GM21723 (cell line): ENCODE measurements at regions not wholly inside any gene's neighbourhood (a gene's known extent, or its start where the extent isn't known, plus 50 kb on each side); places are given as distances from the start of the nearest gene placed in this dataset.
"Not testable (repeated sequence)": the region's sequence is repeated elsewhere in the genome, so short reads cannot be mapped to it uniquely, and the experiment has no call there.

Experiments used
- ATAC-seq: cut with Tn5 transposase; IDR thresholded peaks from one replicate; pipeline ENCODE4 v1.9.1; 2021; ENCODE audit warnings: mild to moderate bottlenecking, moderate library complexity; ENCODE audit not compliant: unreplicated experiment

GRCh38 chr5:28926422-28926821 is 1888.0 kb upstream of the CDH9 start:
- no peak for ATAC-seq

- ATAC-seq = no peak
These were observed 1879.2 kb upstream of the CDH9 start for GRCh38 chr5:28917631-28918030.

GRCh38 chr5:28914297-28914696 is 1875.9 kb upstream of the CDH9 start:
- ATAC-seq = no peak

GRCh38 chr5:28903643-28904042 is 1865.3 kb upstream of the CDH9 start:
- ATAC-seq = no peak

GRCh38 chr5:28896949-28897348 is 1858.6 kb upstream of the CDH9 start:
- ATAC-seq = no peak

- no peak for ATAC-seq
These were observed 1842.5 kb upstream of the CDH9 start for GRCh38 chr5:28880936-28881335.

- ATAC-seq = no peak
These were observed 1838.7 kb upstream of the CDH9 start for GRCh38 chr5:28877050-28877449.

- no peak for ATAC-seq
These were observed 1825.6 kb upstream of the CDH9 start for GRCh38 chr5:28864006-28864405.

- no peak for ATAC-seq
These were observed 1824.4 kb upstream of the CDH9 start for GRCh38 chr5:28862860-28863196.

GRCh38 chr5:28862137-28862859 is 1823.9 kb upstream of the CDH9 start:
- ATAC-seq = no peak

- no peak for ATAC-seq
These were observed 1817.2 kb upstream of the CDH9 start for GRCh38 chr5:28855626-28856025.

- no peak for ATAC-seq
These were observed 1812.0 kb upstream of the CDH9 start for GRCh38 chr5:28850320-28850921.

- no peak for ATAC-seq
These were observed 1792.7 kb upstream of the CDH9 start for GRCh38 chr5:28831042-28831441.

GRCh38 chr5:28823231-28823630 is 1784.8 kb upstream of the CDH9 start:
- no peak for ATAC-seq

- no peak for ATAC-seq
These were observed 1783.7 kb upstream of the CDH9 start for GRCh38 chr5:28822071-28822470.

GRCh38 chr5:28810751-28811136 is 1772.4 kb upstream of the CDH9 start:
- ATAC-seq = no peak

GRCh38 chr5:28809811-28810750 is 1771.7 kb upstream of the CDH9 start:
- no peak for ATAC-seq

- no peak for ATAC-seq
These were observed 1770.8 kb upstream of the CDH9 start for GRCh38 chr5:28808967-28809810.

GRCh38 chr5:28807195-28807729 is 1768.9 kb upstream of the CDH9 start:
- no peak for ATAC-seq

GRCh38 chr5:28799035-28799434 is 1760.6 kb upstream of the CDH9 start:
- not testable (repeated sequence) for ATAC-seq

- no peak for ATAC-seq
These were observed 1750.6 kb upstream of the CDH9 start for GRCh38 chr5:28788954-28789353.
